SU-DHL-6 (cell line): ENCODE measurements at regions not wholly inside any gene's neighbourhood (a gene's known extent, or its start where the extent isn't known, plus 50 kb on each side); places are given as distances from the start of the nearest gene placed in this dataset.

Experiments
- EZH2phosphoT487 ChIP-seq: fragments of 200-600 bp; sonication (generic), shearing (Covaris generic); conservative IDR thresholded peaks from 2 replicates; pipeline ENCODE4 v1.6.1; 2018; ENCODE audit warnings: mild to moderate bottlenecking, antibody characterized with exemption, low read length, moderate library complexity, mixed read lengths
- TF ChIP-seq, protein P1 (sequence below): fragments of 200-600 bp; sonication (generic); IDR thresholded peaks from one replicate; pipeline ENCODE4 v1.5.1; 2017; ENCODE audit warnings: antibody characterized with exemption, mild to moderate bottlenecking, low read length, moderate library complexity; ENCODE audit not compliant: insufficient read depth, poor library complexity, severe bottlenecking

DNA sequence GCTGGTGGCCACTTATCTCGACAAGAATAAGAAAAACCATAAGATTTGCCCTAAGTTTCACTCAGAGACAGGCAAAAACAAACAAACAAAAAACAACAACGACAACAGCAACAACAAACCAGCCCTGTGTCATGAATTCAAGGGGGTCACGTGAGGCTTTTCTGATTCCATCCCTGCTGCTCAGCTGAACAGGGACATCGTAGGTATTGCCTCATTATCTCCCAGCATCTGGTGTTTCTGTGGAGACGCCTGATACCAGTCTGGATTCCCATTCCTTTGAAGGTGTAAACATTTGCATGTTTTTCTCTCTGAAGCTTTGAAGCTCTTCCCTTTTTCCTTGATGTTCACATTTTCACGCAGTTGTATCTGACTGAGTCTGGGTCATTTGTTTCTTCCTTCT, 117.4 kb downstream of the KCNF1 start:
- TF ChIP-seq, protein P1, sequence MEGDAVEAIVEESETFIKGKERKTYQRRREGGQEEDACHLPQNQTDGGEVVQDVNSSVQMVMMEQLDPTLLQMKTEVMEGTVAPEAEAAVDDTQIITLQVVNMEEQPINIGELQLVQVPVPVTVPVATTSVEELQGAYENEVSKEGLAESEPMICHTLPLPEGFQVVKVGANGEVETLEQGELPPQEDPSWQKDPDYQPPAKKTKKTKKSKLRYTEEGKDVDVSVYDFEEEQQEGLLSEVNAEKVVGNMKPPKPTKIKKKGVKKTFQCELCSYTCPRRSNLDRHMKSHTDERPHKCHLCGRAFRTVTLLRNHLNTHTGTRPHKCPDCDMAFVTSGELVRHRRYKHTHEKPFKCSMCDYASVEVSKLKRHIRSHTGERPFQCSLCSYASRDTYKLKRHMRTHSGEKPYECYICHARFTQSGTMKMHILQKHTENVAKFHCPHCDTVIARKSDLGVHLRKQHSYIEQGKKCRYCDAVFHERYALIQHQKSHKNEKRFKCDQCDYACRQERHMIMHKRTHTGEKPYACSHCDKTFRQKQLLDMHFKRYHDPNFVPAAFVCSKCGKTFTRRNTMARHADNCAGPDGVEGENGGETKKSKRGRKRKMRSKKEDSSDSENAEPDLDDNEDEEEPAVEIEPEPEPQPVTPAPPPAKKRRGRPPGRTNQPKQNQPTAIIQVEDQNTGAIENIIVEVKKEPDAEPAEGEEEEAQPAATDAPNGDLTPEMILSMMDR = no peak
- TF ChIP-seq EZH2phosphoT487 = no peak
